HEK293 (cell line): ENCODE measurements at regions not wholly inside any gene's neighbourhood (a gene's known extent, or its start where the extent isn't known, plus 50 kb on each side); places are given as distances from the start of the nearest gene placed in this dataset.

ENCODE experiments used
- CTCF ChIA-PET: fragments of 350-600 bp; formaldehyde crosslinking; extraction: SDS; loops from one replicate; lab custom pipeline; 2021; ENCODE audit warnings: antibody characterized with exemption; lab: Yijun Ruan, JAX
- POLR2A ChIA-PET: fragments of 300-600 bp; formaldehyde crosslinking; extraction: SDS; loops from one replicate; lab custom pipeline; 2020; ENCODE audit warnings: antibody characterized with exemption, inconsistent platforms; lab: Yijun Ruan, JAX
- H3K27ac ChIP-seq: fragments of 200-500 bp; sonication (Bioruptor generic); 2 replicates; pipeline ENCODE4 v1.5.1; 2014; ENCODE audit warnings: low read depth, low read length, control low read depth, inconsistent platforms; ENCODE audit errors: extremely low read depth
- H3K36me3 ChIP-seq, 2 experiments: fragments of 200-500 bp in 1 of 2; sonication (Bioruptor generic) in 1 of 2; 1 replicate in 1 of 2; 2 replicates in 1 of 2; pipeline ENCODE4 v1.5.1; 2014 to 2017; ENCODE audit warnings: inconsistent platforms in 2 of 2, low read length in 2 of 2; ENCODE audit not compliant: control insufficient read depth in 2 of 2, insufficient read depth in 1 of 2
- H3K4me1 ChIP-seq: fragments of 200-500 bp; sonication (Bioruptor generic); 2 replicates; pipeline ENCODE4 v1.5.1; 2014; ENCODE audit warnings: mild to moderate bottlenecking, low read length, inconsistent platforms; ENCODE audit not compliant: control insufficient read depth, insufficient read depth
- H3K4me3 ChIP-seq: 2 replicates; pipeline ENCODE4 v1.5.1; 2011; ENCODE audit warnings: low read depth, mild to moderate bottlenecking, control low read depth, low read length, moderate library complexity
- H3K9me3 ChIP-seq: fragments of 200-500 bp; sonication (Bioruptor generic); 2 replicates; pipeline ENCODE4 v1.5.1; 2014; ENCODE audit warnings: low read depth, low read length, inconsistent platforms; ENCODE audit not compliant: control insufficient read depth, insufficient read depth
- EGR2 ChIP-seq: fragments of 450-650 bp; formaldehyde crosslinking; IDR thresholded peaks from 2 replicates; pipeline ENCODE4 v1.5.1; 2016; ENCODE audit warnings: low read depth, missing biosample characterization, missing genetic modification characterization
- KLF1 ChIP-seq: fragments of 450-650 bp; formaldehyde crosslinking; IDR thresholded peaks from 2 replicates; pipeline ENCODE4 v1.5.1; 2016; ENCODE audit warnings: missing biosample characterization, missing genetic modification characterization
- KLF16 ChIP-seq: fragments of 450-650 bp; formaldehyde crosslinking; IDR thresholded peaks from 2 replicates; pipeline ENCODE4 v1.5.1; 2017; ENCODE audit warnings: missing biosample characterization, missing genetic modification characterization
- YY1 ChIP-seq: fragments of 450-650 bp; formaldehyde crosslinking; IDR thresholded peaks from 2 replicates; pipeline ENCODE4 v1.5.1; 2018; ENCODE audit warnings: missing biosample characterization, missing genetic modification characterization
- ZEB2 ChIP-seq: fragments of 450-650 bp; formaldehyde crosslinking; IDR thresholded peaks from 2 replicates; pipeline ENCODE4 v1.5.1; 2016; ENCODE audit warnings: missing biosample characterization, missing genetic modification characterization
- ZIC2 ChIP-seq: fragments of 450-650 bp; formaldehyde crosslinking; IDR thresholded peaks from 2 replicates; pipeline ENCODE4 v1.5.1; 2016; ENCODE audit warnings: missing biosample characterization, missing genetic modification characterization
- ZNF169 ChIP-seq: fragments of 450-650 bp; formaldehyde crosslinking; IDR thresholded peaks from 2 replicates; pipeline ENCODE4 v1.5.1; 2016; ENCODE audit warnings: missing biosample characterization, missing genetic modification characterization
- ZNF211 ChIP-seq: fragments of 450-650 bp; formaldehyde crosslinking; IDR thresholded peaks from 2 replicates; pipeline ENCODE4 v1.5.1; 2016; ENCODE audit warnings: low read depth, missing biosample characterization, missing genetic modification characterization
- ZNF426 ChIP-seq: fragments of 450-650 bp; formaldehyde crosslinking; IDR thresholded peaks from 2 replicates; pipeline ENCODE4 v1.5.1; 2017; ENCODE audit warnings: missing biosample characterization, missing genetic modification characterization, mild to moderate bottlenecking, inconsistent platforms, moderate library complexity
- ZNF544 ChIP-seq: fragments of 450-650 bp; formaldehyde crosslinking; IDR thresholded peaks from 2 replicates; pipeline ENCODE4 v1.5.0; 2017; ENCODE audit warnings: missing biosample characterization, missing genetic modification characterization
- ZNF626 ChIP-seq: fragments of 450-650 bp; sonication (Bioruptor Pico); formaldehyde crosslinking; IDR thresholded peaks from 2 replicates; pipeline ENCODE4 v1.5.1; 2018; ENCODE audit warnings: missing biosample characterization, missing genetic modification characterization, inconsistent platforms
- ZNF837 ChIP-seq: fragments of 450-650 bp; formaldehyde crosslinking; IDR thresholded peaks from 2 replicates; pipeline ENCODE4 v1.5.1; 2016; ENCODE audit warnings: missing biosample characterization, missing genetic modification characterization
- TF ChIP-seq, protein P1 (sequence below): fragments of 450-650 bp; formaldehyde crosslinking; IDR thresholded peaks from 2 replicates; pipeline ENCODE4 v1.5.1; 2016; ENCODE audit warnings: missing biosample characterization, missing genetic modification characterization
- TF ChIP-seq, protein P2 (sequence below): fragments of 450-650 bp; formaldehyde crosslinking; IDR thresholded peaks from 2 replicates; pipeline ENCODE4 v1.5.1; 2016; ENCODE audit warnings: missing biosample characterization, missing genetic modification characterization
- TF ChIP-seq, protein P3 (sequence below): fragments of 450-650 bp; formaldehyde crosslinking; IDR thresholded peaks from 2 replicates; pipeline ENCODE4 v1.5.1; 2016; ENCODE audit warnings: missing biosample characterization, missing genetic modification characterization
- TF ChIP-seq, protein P4 (sequence below): fragments of 450-650 bp; formaldehyde crosslinking; IDR thresholded peaks from 2 replicates; pipeline ENCODE4 v1.5.1; 2016; ENCODE audit warnings: missing biosample characterization, missing genetic modification characterization

DNA sequence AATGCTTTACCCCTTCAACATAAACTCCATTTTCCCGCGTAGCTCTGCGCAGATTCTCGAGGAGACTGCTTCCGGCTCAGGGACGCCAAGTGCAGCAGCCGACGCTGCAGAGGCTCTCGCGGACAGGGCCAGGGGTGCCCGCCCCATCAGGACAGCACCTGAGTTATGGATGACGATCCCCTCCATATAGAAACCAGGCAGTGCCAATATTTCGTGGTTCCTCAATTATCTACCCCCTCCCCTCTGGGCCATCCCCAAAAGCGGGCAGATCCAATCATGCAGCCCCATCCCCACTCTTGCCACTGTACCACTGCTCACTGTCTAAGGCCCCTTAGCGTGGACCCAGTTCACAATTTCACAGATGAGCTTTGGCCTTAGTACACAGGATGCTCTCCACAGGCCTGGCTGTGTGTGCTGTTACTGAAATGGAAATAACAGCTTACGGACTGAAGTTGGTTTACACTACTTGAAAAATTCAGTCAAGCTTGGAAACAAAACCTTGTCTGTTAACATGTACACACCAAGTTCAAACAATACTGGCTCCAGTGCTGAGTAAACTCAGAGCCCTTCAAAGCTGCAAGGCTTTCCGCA lies 74.5 kb downstream of the DACT2 start:
- Histone ChIP-seq H3K27ac (no peak overlapping the region), H3K9me3 (no peaks in the 10 kb centered on the region), H3K4me3 (no peak overlapping the region), H3K4me1 (peaks cover 23% of the 10 kb centered on the region), H3K36me3 (no peaks in the 10 kb centered on the region)
- CTCF ChIA-PET: interaction anchor here (1.3 kb wide), 1 partner anchor 88 kb away, joined by 3 read pairs; no protein-coding TSS in a partner anchor
- POLR2A ChIA-PET: interaction anchor here (0.8 kb wide), 1 partner anchor 319 kb away, joined by 3 read pairs; no protein-coding TSS in a partner anchor
- no peak for TF ChIP-seq YY1
- TF ChIP-seq ZEB2 (tag by site-specific recombination): no peak
- TF ChIP-seq, protein P1, sequence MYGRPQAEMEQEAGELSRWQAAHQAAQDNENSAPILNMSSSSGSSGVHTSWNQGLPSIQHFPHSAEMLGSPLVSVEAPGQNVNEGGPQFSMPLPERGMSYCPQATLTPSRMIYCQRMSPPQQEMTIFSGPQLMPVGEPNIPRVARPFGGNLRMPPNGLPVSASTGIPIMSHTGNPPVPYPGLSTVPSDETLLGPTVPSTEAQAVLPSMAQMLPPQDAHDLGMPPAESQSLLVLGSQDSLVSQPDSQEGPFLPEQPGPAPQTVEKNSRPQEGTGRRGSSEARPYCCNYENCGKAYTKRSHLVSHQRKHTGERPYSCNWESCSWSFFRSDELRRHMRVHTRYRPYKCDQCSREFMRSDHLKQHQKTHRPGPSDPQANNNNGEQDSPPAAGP: no peak
- TF ChIP-seq, all 188 proteins: peak for 0

DNA sequence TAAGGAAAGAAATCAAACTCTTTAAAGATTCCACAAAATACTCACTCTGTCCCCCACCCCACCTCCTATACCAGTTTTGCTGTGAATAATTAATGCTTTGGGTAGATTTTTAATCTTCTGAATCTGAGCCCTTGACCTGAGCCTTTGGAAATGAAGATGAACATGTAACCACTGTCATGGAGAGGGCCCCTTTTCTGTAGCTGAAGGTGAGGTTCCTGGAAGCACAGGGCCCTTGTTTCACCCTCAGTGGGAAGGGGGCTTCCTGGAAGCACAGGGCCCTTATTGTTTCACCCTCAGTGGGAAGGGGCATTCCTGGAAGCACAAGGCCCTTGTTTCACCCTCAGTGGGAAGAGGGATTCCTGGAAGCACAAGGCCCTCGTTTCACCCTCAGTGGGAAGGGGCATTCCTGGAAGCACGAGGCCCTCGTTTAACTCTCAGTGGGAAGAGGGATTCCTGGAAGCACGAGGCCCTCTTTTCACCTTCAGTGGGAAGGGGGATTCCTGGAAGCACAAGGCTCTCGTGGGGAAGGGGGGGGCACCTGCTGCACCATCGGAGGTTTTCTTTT lies 75.7 kb downstream of the DACT2 start:
- H3K27ac ChIP-seq: no peak overlapping the region
- no peak overlapping the region for H3K4me3 ChIP-seq
- H3K9me3 ChIP-seq: no peaks in the 10 kb centered on the region
- POLR2A ChIA-PET: no interaction called here
- CTCF ChIA-PET: interaction anchor here (1.1 kb wide), 1 partner anchor 11 kb away, joined by 4 read pairs; no protein-coding TSS in a partner anchor
- no peaks in the 10 kb centered on the region for H3K36me3 ChIP-seq
- no peak for TF ChIP-seq ZNF426 (tag by site-specific recombination)
- TF ChIP-seq KLF1 (tag by site-specific recombination): no peak
- no peak for TF ChIP-seq ZNF626
- no peak for TF ChIP-seq ZNF169 (tag by site-specific recombination)
- no peak for TF ChIP-seq KLF16 (tag by site-specific recombination)
- TF ChIP-seq ZNF837 (tag by site-specific recombination): no peak
- no peak for TF ChIP-seq EGR2 (tag by site-specific recombination)
- TF ChIP-seq, protein P2, sequence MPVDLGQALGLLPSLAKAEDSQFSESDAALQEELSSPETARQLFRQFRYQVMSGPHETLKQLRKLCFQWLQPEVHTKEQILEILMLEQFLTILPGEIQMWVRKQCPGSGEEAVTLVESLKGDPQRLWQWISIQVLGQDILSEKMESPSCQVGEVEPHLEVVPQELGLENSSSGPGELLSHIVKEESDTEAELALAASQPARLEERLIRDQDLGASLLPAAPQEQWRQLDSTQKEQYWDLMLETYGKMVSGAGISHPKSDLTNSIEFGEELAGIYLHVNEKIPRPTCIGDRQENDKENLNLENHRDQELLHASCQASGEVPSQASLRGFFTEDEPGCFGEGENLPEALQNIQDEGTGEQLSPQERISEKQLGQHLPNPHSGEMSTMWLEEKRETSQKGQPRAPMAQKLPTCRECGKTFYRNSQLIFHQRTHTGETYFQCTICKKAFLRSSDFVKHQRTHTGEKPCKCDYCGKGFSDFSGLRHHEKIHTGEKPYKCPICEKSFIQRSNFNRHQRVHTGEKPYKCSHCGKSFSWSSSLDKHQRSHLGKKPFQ (tag by site-specific recombination): no peak
- TF ChIP-seq ZNF544 (tag by site-specific recombination): no peak
- no peak for TF ChIP-seq ZNF211
- TF ChIP-seq, protein P3, sequence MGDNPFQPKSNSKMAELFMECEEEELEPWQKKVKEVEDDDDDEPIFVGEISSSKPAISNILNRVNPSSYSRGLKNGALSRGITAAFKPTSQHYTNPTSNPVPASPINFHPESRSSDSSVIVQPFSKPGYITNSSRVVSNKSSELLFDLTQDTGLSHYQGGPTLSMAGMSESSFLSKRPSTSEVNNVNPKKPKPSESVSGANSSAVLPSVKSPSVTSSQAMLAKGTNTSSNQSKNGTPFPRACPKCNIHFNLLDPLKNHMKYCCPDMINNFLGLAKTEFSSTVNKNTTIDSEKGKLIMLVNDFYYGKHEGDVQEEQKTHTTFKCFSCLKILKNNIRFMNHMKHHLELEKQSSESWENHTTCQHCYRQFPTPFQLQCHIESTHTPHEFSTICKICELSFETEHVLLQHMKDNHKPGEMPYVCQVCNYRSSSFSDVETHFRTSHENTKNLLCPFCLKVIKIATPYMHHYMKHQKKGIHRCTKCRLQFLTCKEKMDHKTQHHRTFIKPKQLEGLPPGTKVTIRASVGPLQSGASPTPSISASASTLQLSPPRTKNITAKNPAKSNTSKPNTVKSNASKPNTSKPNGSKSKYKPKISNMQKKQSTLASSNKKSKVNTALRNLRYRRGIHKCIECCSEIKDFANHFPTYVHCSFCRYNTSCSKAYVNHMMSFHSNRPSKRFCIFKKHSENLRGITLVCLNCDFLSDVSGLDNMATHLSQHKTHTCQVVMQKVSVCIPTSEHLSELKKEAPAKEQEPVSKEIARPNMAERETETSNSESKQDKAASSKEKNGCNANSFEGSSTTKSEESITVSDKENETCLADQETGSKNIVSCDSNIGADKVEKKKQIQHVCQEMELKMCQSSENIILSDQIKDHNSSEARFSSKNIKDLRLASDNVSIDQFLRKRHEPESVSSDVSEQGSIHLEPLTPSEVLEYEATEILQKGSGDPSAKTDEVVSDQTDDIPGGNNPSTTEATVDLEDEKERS (tag by site-specific recombination): no peak
- peaks cover 23% of the 10 kb centered on the region for H3K4me1 ChIP-seq

DNA sequence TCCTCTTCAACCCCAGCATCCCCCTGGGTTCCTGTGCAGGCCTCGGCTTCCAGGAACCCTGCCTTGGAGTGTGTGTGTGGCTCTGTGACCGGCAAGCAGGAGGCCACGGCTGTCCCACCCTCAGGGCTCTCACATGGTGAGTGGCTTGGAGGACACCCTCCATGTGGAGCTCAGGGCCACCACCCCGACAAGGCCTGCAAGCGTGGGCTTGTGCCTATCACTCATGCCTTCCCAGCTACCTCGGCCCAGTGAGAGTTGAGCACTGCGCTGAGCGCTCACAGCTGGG lies 76.7 kb downstream of the DACT2 start:
- CTCF ChIA-PET: interaction anchor here (1.1 kb wide), 1 partner anchor 10 kb away, joined by 4 read pairs; no protein-coding TSS in a partner anchor
- H3K4me3 ChIP-seq: no peak overlapping the region
- H3K36me3 ChIP-seq: no peaks in the 10 kb centered on the region
- peaks cover 13% of the 10 kb centered on the region for H3K4me1 ChIP-seq
- no peak overlapping the region for H3K27ac ChIP-seq
- H3K9me3 ChIP-seq: no peaks in the 10 kb centered on the region
- POLR2A ChIA-PET: no interaction called here
- TF ChIP-seq, protein P4, sequence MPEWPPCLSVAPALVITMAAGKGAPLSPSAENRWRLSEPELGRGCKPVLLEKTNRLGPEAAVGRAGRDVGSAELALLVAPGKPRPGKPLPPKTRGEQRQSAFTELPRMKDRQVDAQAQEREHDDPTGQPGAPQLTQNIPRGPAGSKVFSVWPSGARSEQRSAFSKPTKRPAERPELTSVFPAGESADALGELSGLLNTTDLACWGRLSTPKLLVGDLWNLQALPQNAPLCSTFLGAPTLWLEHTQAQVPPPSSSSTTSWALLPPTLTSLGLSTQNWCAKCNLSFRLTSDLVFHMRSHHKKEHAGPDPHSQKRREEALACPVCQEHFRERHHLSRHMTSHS (tag by site-specific recombination): no peak
- TF ChIP-seq ZIC2 (tag by site-specific recombination): 0 out of 2 replicates have a peak, but pooled peaks have one; percentile 22
